PC-9 (cell line): ENCODE measurements at regions not wholly inside any gene's neighbourhood (a gene's known extent, or its start where the extent isn't known, plus 50 kb on each side); places are given as distances from the start of the nearest gene placed in this dataset.

ENCODE experiments used
- BruUV-seq: library from RNA; stranded (reverse); fragments of 400-500 nt; replicated peaks from 2 replicates; lab custom pipeline; 2021; lab: Mats Ljungman, UMichigan
- CTCF ChIA-PET: fragments of 300-600 bp; sonication (Branson Sonifier 250); formaldehyde crosslinking; loops from one replicate; lab custom pipeline; 2022; ENCODE audit warnings: antibody characterized with exemption; lab: Charles Lee
- POLR2A ChIA-PET: fragments of 300-600 bp; sonication (Branson Sonifier 250); formaldehyde crosslinking; loops from one replicate; lab custom pipeline; 2022; ENCODE audit warnings: antibody characterized with exemption; ENCODE audit not compliant: unreplicated experiment; lab: Charles Lee
- DNase-seq, 2 experiments: peaks; one replicate each; pipeline versions ENCODE4 v3.0.0 to v3.0.0-alpha.2; 2015 to 2022; ENCODE audit warnings: mixed read lengths in 1 of 2
- H2AFZ ChIP-seq: fragments of 200-600 bp; sonication (generic); 2 replicates; pipeline ENCODE4 v1.8.1; 2017; ENCODE audit warnings: antibody characterized with exemption
- H3F3A ChIP-seq: fragments of 200-600 bp; sonication (generic); 2 replicates; pipeline ENCODE4 v1.8.1; 2017; ENCODE audit warnings: antibody characterized with exemption, mild to moderate bottlenecking, low read depth; ENCODE audit not compliant: insufficient read depth
- H3K27ac ChIP-seq: fragments of 200-600 bp; sonication (generic); 2 replicates; pipeline ENCODE4 v1.6.1; 2016; ENCODE audit warnings: mixed run types
- H3K27me3 ChIP-seq: fragments of 200-600 bp; sonication (generic); 2 replicates; pipeline ENCODE4 v1.6.1; 2016; ENCODE audit warnings: low read depth, mixed run types; ENCODE audit not compliant: insufficient read depth
- H3K36me3 ChIP-seq: fragments of 200-600 bp; sonication (generic); 2 replicates; pipeline ENCODE4 v1.6.1; 2016; ENCODE audit warnings: low read depth, mixed run types
- H3K4me1 ChIP-seq: fragments of 200-600 bp; sonication (generic); replicated peaks from 2 replicates; pipeline ENCODE4 v1.6.1; 2016; ENCODE audit warnings: mixed run types; ENCODE audit not compliant: insufficient read depth
- H3K4me2 ChIP-seq: fragments of 200-600 bp; sonication (generic); 2 replicates; pipeline ENCODE4 v1.6.1; 2017; ENCODE audit warnings: mixed run types
- H3K4me3 ChIP-seq: fragments of 200-600 bp; sonication (generic); 2 replicates; pipeline ENCODE4 v1.6.1; 2016; ENCODE audit warnings: mixed run types
- H3K79me2 ChIP-seq: fragments of 200-600 bp; sonication (generic); 2 replicates; pipeline ENCODE4 v1.6.1; 2017; ENCODE audit warnings: low read depth, mixed run types
- H3K9me2 ChIP-seq: fragments of 200-600 bp; sonication (generic); 2 replicates; pipeline ENCODE4 v1.8.1; 2017; ENCODE audit warnings: mild to moderate bottlenecking; ENCODE audit not compliant: insufficient read depth
- H3K9me3 ChIP-seq: fragments of 200-600 bp; sonication (generic); 2 replicates; pipeline ENCODE4 v1.8.1; 2016; ENCODE audit warnings: low read depth; ENCODE audit not compliant: insufficient read depth
- H4K20me1 ChIP-seq: fragments of 200-600 bp; sonication (generic); 2 replicates; pipeline ENCODE4 v1.8.1; 2017; ENCODE audit not compliant: insufficient read depth
- EZH2 ChIP-seq: fragments of 200-600 bp; sonication (generic); IDR thresholded peaks from 2 replicates; pipeline ENCODE4 v1.8.0; 2017; ENCODE audit warnings: antibody characterized with exemption, low read depth
- intact Hi-C: fragments of 100-400 bp; cut with micrococcal nuclease; formaldehyde crosslinking; loops from one replicate; pipeline ENCODE4 v1.10.0; 2022; ENCODE audit not compliant: unreplicated experiment
- TF ChIP-seq, protein P1 (sequence below): fragments of 200-600 bp; sonication (generic); conservative IDR thresholded peaks from 2 replicates; pipeline ENCODE4 v1.6.1; 2017; ENCODE audit warnings: mixed run types, antibody characterized with exemption, mild to moderate bottlenecking, moderate library complexity

- Histone ChIP-seq H3K4me2 (no peak overlapping the region), H3F3A (peaks cover 5% of the 10 kb centered on the region; the same call in 1 of the 2 replicates), H3K27me3 (no peaks in the 10 kb centered on the region), H3K4me3 (no peak overlapping the region), H3K36me3 (no peaks in the 10 kb centered on the region), H3K9me3 (0 out of 2 replicates have a peak, but pooled peaks cover 5% of the 10 kb centered on the region), H4K20me1 (no peaks in the 10 kb centered on the region), H3K27ac (peak overlapping the region; percentile 25; the same call in 1 of the 2 replicates), H3K9me2 (no peaks in the 10 kb centered on the region), H3K4me1 (peaks cover 13% of the 10 kb centered on the region; the same call in 1 of the 2 replicates), H2AFZ (no peak overlapping the region), H3K79me2 (no peaks in the 10 kb centered on the region)
- peak in 1 of 2 experiments; percentile 79 for DNase-seq
- ChIA-PET CTCF (no interaction called here), POLR2A (no interaction called here)
- TF ChIP-seq, protein P1, sequence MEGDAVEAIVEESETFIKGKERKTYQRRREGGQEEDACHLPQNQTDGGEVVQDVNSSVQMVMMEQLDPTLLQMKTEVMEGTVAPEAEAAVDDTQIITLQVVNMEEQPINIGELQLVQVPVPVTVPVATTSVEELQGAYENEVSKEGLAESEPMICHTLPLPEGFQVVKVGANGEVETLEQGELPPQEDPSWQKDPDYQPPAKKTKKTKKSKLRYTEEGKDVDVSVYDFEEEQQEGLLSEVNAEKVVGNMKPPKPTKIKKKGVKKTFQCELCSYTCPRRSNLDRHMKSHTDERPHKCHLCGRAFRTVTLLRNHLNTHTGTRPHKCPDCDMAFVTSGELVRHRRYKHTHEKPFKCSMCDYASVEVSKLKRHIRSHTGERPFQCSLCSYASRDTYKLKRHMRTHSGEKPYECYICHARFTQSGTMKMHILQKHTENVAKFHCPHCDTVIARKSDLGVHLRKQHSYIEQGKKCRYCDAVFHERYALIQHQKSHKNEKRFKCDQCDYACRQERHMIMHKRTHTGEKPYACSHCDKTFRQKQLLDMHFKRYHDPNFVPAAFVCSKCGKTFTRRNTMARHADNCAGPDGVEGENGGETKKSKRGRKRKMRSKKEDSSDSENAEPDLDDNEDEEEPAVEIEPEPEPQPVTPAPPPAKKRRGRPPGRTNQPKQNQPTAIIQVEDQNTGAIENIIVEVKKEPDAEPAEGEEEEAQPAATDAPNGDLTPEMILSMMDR = no peak
- TF ChIP-seq EZH2 = no peak
- BruUV-seq = no TSS peak
- intact Hi-C loops = no loop called here
Measured at GRCh38 chr18:60232541-60232940, 140.0 kb downstream of the MC4R start.

DNA sequence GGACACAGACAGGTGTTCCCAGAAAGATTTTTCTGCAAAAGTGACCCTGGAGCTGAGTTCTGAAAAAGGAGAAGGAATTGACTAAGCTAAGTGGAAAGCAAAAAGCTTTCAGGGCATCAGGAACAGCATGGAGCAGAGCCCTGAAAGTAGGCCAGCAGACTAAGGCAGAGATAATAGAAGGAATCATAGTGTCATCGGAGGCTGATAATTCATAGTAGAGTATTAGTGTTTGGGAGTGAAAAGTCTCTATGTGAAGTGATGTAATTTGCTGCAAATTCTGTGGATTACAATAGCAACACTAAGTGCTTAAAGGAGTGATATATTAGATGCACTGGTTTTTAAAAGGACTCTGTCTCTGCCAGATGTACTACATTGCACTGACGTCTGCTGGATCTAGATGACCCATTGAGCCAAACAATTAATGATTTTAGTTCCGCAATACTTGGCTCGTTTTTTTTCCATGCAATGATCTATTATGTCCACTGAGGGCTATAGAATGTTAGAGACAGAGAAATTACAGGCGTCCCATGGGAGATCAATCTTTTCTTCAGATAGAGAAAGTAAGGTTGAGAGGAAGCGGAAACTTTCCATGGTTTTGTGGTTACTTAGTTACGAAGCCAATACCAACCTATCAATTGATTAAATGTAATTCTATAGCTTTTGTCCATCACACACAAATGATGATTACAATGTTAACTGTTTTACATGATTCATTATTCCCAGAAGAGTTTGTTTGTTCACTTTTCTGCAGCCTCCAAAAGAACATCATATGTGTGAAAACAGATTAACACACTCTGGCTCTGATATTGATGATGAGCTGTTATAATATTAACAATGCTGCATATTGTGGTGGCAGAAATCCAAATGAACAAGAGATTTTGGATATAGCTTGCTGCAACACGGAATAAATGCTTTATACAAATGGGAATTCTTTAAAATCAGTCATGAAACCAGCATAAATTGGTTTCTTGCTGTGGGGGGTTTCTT lies 143.7 kb downstream of the MC4R start:
- Histone ChIP-seq H3K4me3 (no peak overlapping the region), H3K4me1 (peaks cover 13% of the 10 kb centered on the region; the same call in 1 of the 2 replicates), H3K79me2 (no peaks in the 10 kb centered on the region), H4K20me1 (no peaks in the 10 kb centered on the region), H3K9me2 (no peaks in the 10 kb centered on the region), H3K27me3 (no peaks in the 10 kb centered on the region), H3K4me2 (no peak overlapping the region), H2AFZ (no peak overlapping the region), H3K9me3 (0 out of 2 replicates have a peak, but pooled peaks cover 5% of the 10 kb centered on the region), H3K27ac (no peak overlapping the region), H3F3A (peaks cover 5% of the 10 kb centered on the region; the same call in 1 of the 2 replicates), H3K36me3 (no peaks in the 10 kb centered on the region)
- intact Hi-C loops = no loop called here
- POLR2A ChIA-PET = no interaction called here
- no TSS peak for BruUV-seq
- DNase-seq = no peak
- CTCF ChIA-PET = no interaction called here
- TF ChIP-seq EZH2 = no peak
- TF ChIP-seq, protein P1 = no peak

GRCh38 chr18:60215432-60215831 lies 157.1 kb downstream of the MC4R start:
- no peaks in the 10 kb centered on the region for H4K20me1 ChIP-seq
- POLR2A ChIA-PET = interaction anchor here (0.7 kb wide), 1 partner anchor 81 kb away, joined by 3 read pairs; no protein-coding TSS in a partner anchor
- no peak for DNase-seq
- no TSS peak for BruUV-seq
- CTCF ChIA-PET = no interaction called here
- no peak overlapping the region for H2AFZ ChIP-seq
- H3K36me3 ChIP-seq = no peaks in the 10 kb centered on the region
- H3K27me3 ChIP-seq = no peaks in the 10 kb centered on the region
- no peak overlapping the region for H3K27ac ChIP-seq
- no peaks in the 10 kb centered on the region for H3K79me2 ChIP-seq
- H3K4me3 ChIP-seq = no peak overlapping the region
- no peaks in the 10 kb centered on the region for H3K9me2 ChIP-seq
- TF ChIP-seq, protein P1 = no peak
- TF ChIP-seq EZH2 = no peak
- H3F3A ChIP-seq = no peaks in the 10 kb centered on the region
- intact Hi-C loops = no loop called here
- H3K4me2 ChIP-seq = no peak overlapping the region
- H3K9me3 ChIP-seq = no peaks in the 10 kb centered on the region
- no peaks in the 10 kb centered on the region for H3K4me1 ChIP-seq
